GM18508 (cell line): ENCODE measurements at regions not wholly inside any gene's neighbourhood (a gene's known extent, or its start where the extent isn't known, plus 50 kb on each side); places are given as distances from the start of the nearest gene placed in this dataset.
"Not testable (repeated sequence)": the region's sequence is repeated elsewhere in the genome, so short reads cannot be mapped to it uniquely, and the experiment has no call there.

Experiments
- ATAC-seq: cut with Tn5 transposase; IDR thresholded peaks from one replicate; pipeline ENCODE4 v1.9.1; 2021; ENCODE audit warnings: moderate number of reproducible peaks; ENCODE audit not compliant: insufficient read depth, unreplicated experiment

DNA sequence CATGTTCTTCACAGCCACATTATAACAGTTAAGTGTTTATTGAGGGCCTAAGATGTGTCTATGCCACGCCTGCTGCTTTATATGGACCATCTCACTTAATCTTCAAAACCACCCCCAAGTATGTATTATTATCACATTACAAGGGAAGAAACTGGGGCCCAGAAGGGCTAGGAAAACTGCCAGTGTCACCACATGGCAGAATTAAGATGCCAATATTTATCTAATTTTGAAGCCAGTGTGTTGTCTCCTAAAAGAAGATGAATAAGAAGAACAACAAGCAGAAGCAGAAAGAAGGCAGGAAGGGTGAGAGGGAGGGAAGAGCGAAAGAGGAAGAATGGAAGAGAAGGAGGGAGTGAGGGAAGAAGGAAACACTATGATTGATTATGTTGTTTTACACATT lies 491.3 kb upstream of the IL12A start:
- no peak for ATAC-seq

GRCh38 chr3:159499031-159499793 lies 489.4 kb upstream of the IL12A start:
- ATAC-seq, result no peak

- no peak for ATAC-seq
Observed at GRCh38 chr3:159501029-159501428, 487.6 kb upstream of the IL12A start.

DNA sequence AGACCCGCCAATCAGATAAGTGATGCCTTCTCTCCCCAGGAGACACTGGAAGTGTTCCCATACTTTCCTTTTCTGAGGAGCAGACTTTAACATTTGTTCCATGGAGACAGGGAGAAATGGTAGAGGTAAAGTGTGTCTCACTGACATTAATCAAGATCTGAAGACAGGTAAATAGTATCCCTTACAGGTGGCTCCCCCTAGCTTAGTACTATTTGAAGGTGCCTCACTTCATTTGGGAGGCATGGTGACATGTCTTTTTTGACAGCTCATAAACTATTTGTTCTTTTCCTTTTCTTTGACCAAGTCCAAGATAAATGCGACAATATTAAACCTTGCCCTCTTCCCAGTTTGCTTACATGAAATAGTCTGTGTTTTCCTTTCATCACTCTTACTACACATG lies 485.6 kb upstream of the IL12A start:
- no peak for ATAC-seq

- not testable (repeated sequence) for ATAC-seq
Observed at GRCh38 chr3:159510988-159511387, 477.6 kb upstream of the IL12A start.

GRCh38 chr3:159513444-159513843 lies 475.2 kb upstream of the IL12A start:
- ATAC-seq, result no peak

GRCh38 chr3:159513867-159514380 lies 474.7 kb upstream of the IL12A start:
- no peak for ATAC-seq

GRCh38 chr3:159517105-159517504 lies 471.5 kb upstream of the IL12A start:
- no peak for ATAC-seq

DNA sequence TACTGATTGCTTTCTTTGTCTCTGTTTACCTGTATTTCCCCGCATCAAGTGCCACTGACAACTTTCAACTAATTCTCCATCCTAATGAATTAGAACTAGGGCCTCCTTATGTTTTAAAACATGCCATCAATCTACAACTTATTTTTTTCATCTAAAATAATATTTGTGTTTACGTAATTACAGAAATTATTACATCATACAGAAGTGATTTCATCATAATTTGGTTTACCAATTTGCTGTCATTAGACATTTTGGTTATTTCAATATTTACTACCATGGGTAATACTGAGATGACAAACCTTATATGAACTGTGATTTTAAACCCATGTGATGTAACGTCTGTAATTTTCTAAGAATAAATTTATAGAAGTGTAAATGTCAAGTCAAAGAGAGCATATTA lies 468.0 kb upstream of the IL12A start:
- no peak for ATAC-seq

DNA sequence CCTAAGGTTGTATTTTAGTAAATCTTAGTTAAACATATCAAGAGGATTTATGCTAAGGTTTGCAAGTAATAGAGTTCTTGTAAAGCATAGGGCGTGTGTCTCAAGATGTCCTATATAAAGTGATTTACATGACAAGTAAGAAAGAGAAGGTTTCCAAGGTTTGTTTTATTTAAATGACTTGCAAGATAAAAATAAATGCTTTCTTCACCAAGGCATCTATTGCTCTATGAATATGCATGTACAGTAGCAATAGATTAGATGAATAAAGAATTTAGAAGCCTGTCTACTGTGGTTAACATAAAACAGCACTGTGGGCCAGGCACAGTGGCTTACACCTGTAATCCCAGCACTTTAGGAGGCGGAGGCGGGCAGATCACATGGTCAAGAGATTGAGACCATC lies 466.4 kb upstream of the IL12A start:
- ATAC-seq, result no peak

DNA sequence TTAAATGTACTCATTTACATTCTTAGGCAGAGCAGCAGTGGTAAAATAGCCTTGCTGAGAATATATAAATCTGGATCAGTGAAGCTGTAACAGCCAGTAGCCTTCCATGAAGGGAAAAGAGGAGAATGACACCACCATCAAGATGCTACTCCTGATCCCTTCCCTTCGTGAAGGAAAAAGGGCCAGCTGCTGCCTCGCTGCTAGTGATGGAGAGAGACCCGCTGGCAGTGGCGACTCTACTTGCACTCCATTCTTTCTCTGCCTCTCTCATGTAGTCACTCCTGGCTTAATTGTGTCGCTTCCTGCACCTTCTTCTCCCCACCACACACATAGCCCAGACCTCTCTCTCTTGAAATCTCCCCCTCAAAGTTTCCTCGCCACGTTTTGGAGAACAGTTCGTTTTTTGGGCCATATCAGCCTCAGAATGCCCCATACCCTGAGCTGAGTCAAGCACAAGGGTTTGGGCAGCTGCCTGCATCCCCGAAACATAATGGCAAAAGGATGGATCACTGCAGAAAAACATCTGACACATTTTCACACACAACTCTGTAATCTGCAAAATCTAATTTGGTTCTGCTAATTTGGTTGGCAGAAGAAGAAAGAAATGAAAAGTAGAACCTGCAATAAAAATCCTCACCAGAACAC lies 460.3 kb upstream of the IL12A start:
- no peak for ATAC-seq

DNA sequence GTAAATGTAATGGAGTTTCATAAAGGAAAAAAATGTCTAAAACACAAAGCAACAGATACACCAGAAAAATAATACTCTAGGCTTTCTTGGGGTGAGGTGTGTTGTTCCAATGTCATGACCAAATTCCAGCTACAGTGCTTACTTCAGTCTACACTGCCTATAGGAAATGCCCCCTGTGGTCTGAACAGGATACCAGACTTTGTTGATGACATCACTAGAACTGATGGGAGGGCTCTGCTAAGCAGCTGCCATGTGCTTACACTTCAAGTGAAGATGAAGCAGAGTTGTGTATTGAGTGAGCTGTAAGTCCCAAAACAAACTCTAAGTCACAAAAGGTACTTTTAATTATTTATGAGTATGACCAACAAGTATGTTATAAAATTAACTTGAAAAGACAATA lies 456.1 kb upstream of the IL12A start:
- ATAC-seq, result no peak

GRCh38 chr3:159534496-159534895 lies 454.1 kb upstream of the IL12A start:
- no peak for ATAC-seq

DNA sequence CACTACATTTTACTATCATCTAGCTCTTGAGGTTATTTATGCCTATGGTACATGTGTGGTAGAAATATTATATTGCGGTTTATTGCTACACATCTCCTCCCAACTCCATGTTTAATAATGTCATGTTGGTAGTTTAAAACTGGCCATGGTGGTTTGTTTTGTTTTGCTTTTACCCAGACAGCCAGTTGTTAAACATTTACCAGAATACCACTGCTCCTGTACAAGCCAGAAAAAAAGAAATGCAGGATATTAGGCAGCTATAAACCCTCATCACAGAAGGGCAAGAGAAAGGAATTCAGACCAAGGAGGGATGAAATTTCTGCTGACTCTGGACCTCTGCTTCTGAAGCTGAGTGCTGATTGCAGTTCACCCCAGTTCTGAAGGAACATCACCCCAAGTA lies 451.8 kb upstream of the IL12A start:
- no peak for ATAC-seq

DNA sequence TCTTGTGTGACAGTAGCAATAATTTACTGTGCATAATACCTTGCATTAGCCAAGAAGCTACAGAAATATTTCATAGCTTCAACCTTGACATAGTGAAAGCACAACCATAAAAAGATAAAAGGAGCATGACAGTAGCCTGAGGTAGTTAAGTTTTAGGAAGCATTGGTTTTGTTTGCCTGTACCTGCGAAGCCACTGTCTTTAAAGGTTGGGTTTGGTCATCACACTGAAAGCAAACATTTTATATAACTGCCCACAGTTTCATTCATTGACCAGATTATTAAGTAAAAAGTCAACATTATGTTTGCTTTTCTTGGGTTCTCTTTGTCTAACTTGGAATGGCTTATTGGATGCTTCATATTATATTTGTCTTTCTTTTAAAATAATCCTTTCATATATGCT lies 450.1 kb upstream of the IL12A start:
- ATAC-seq, result no peak

DNA sequence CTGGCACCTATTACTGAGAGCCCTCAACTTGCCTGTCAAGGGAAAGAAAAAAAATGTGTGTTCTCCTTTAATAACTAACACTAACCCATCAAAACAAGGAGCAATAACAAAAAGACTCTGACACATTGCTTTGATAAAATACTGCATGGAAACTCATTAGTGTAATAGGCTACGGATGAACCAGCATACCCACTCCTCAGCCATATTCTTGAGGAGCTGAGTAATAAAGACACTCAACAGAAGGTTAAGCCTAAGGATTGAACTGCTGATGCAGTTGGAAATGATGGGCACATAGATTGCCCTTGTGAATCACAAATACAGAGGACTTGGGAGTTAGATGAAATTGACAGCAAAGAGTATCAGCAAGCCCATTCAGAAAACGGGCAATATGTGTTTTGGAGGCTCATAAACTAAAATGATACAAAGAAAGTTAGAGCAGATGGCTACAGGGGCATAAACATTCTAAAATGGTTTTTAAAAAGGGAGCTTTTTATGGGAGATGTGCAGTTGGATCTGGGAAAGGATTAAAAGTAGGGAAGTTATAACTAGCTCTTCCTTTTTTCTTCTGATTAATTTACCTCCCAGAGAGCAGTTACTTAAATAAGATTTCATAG lies 447.6 kb upstream of the IL12A start:
- no peak for ATAC-seq

DNA sequence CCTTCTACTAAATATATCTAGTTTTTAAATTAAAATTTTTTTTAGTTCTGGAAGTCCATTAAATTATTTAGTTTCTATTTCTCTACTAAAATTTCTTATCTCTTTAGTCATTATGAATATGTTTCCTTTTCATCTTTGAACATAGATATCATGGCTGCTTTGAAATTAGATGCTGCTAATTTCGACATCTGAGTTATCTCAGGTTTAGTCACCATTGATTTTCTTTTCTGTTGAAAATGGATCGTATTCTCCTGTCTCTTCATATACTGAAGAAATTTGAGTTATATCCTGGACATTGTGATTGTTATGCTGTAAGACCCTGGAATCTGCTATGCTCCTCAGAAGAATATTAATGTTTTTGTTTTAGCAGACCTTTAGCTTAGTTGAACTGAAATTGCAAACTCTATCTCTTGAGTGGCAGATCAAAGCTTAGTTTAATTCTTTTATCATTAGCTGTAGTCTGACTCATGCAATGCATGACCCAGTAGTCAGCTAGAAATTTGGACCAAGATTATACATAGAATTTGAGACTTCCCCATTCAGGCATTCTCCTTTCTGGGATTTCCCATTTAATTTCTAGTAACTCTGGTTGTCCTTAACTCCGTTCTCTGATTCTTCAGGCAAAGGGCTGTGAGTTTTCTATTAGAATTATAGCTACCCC lies 439.8 kb upstream of the IL12A start:
- no peak for ATAC-seq

- no peak for ATAC-seq
Observed at GRCh38 chr3:159555205-159555604, 433.4 kb upstream of the IL12A start.

GRCh38 chr3:159559771-159560170 lies 428.9 kb upstream of the IL12A start:
- ATAC-seq, result no peak

- no peak for ATAC-seq
Observed at GRCh38 chr3:159560214-159560979, 428.2 kb upstream of the IL12A start.
